SK-N-SH treated with all-trans-retinoic acid at 6 μM for 48 hours (cell line): ENCODE measurements at regions not wholly inside any gene's neighbourhood (a gene's known extent, or its start where the extent isn't known, plus 50 kb on each side); places are given as distances from the start of the nearest gene placed in this dataset.

Experiments
- CSDC2 ChIP-seq: fragments of 250-450 bp; sonication (Bioruptor Pico); IDR thresholded peaks from 2 replicates; pipeline ENCODE4 v1.5.0; 2020; ENCODE audit warnings: mild to moderate bottlenecking, moderate library complexity
- CSRNP3 ChIP-seq: fragments of 250-450 bp; sonication (Bioruptor Pico); IDR thresholded peaks from 2 replicates; pipeline ENCODE4 v1.5.1; 2021; ENCODE audit warnings: mild to moderate bottlenecking, moderate library complexity
- ESRRG ChIP-seq: fragments of 250-450 bp; sonication (Bioruptor Pico); IDR thresholded peaks from 2 replicates; pipeline ENCODE4 v1.6.1; 2021; ENCODE audit warnings: mild to moderate bottlenecking
- PATZ1 ChIP-seq: fragments of 250-450 bp; sonication (Bioruptor Pico); IDR thresholded peaks from 2 replicates; pipeline ENCODE4 v1.8.0; 2020; ENCODE audit warnings: mild to moderate bottlenecking, moderate library complexity, borderline replicate concordance
- RARB ChIP-seq: fragments of 250-450 bp; sonication (Bioruptor Pico); IDR thresholded peaks from 2 replicates; pipeline ENCODE4 v1.8.0; 2021; ENCODE audit warnings: mild to moderate bottlenecking, moderate library complexity
- TCF4 ChIP-seq: fragments of 250-450 bp; sonication (Bioruptor Pico); IDR thresholded peaks from 2 replicates; pipeline ENCODE4 v1.8.0; 2021; ENCODE audit warnings: mild to moderate bottlenecking, moderate library complexity, borderline replicate concordance
- ZNF70 ChIP-seq: fragments of 450-650 bp; formaldehyde crosslinking; IDR thresholded peaks from 2 replicates; pipeline ENCODE4 v1.5.0; 2020; ENCODE audit warnings: mild to moderate bottlenecking, moderate library complexity
- TF ChIP-seq, protein P1 (sequence below): fragments of 250-450 bp; sonication (Bioruptor Pico); IDR thresholded peaks from 2 replicates; pipeline ENCODE4 v1.5.1; 2020; ENCODE audit warnings: low read depth, mild to moderate bottlenecking, moderate library complexity

GRCh38 chr18:40055262-40055661, 1899.8 kb upstream of the PIK3C3 start:
- TF ChIP-seq CSRNP3 (CRISPR knock-in tag) (no peak), RARB (CRISPR knock-in tag) (no peak), ZNF70 (no peak), CSDC2 (no peak), ESRRG (CRISPR knock-in tag) (no peak), PATZ1 (CRISPR knock-in tag) (no peak), TCF4 (CRISPR knock-in tag) (no peak)
- TF ChIP-seq, protein P1, sequence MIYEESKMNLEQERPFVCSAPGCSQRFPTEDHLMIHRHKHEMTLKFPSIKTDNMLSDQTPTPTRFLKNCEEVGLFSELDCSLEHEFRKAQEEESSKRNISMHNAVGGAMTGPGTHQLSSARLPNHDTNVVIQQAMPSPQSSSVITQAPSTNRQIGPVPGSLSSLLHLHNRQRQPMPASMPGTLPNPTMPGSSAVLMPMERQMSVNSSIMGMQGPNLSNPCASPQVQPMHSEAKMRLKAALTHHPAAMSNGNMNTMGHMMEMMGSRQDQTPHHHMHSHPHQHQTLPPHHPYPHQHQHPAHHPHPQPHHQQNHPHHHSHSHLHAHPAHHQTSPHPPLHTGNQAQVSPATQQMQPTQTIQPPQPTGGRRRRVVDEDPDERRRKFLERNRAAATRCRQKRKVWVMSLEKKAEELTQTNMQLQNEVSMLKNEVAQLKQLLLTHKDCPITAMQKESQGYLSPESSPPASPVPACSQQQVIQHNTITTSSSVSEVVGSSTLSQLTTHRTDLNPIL (CRISPR knock-in tag), result no peak
